Calu3 (cell line): ENCODE measurements at regions not wholly inside any gene's neighbourhood (a gene's known extent, or its start where the extent isn't known, plus 50 kb on each side); places are given as distances from the start of the nearest gene placed in this dataset.
"Not testable (repeated sequence)": the region's sequence is repeated elsewhere in the genome, so short reads cannot be mapped to it uniquely, and the experiment has no call there.

ENCODE experiments used
- BruUV-seq: library from RNA; stranded (reverse); fragments of 400-500 nt; replicated peaks from 2 replicates; lab custom pipeline; 2021; lab: Mats Ljungman, UMichigan
- CTCF ChIA-PET: fragments of 300-600 bp; sonication (Branson Sonifier 250); formaldehyde crosslinking; loops from one replicate; lab custom pipeline; 2022; ENCODE audit warnings: antibody characterized with exemption; lab: Charles Lee
- DNase-seq: peaks from one replicate; pipeline ENCODE4 v3.0.0; 2022
- H3K27ac Mint-ChIP-seq: one replicate; pipeline ENCODE4 v1.8.0; 2022; ENCODE audit warnings: mixed read lengths; ENCODE audit not compliant: unreplicated experiment
- H3K27me3 Mint-ChIP-seq: one replicate; pipeline ENCODE4 v1.8.0; 2022; ENCODE audit warnings: mixed read lengths; ENCODE audit not compliant: unreplicated experiment
- H3K36me3 Mint-ChIP-seq: one replicate; pipeline ENCODE4 v1.8.0; 2022; ENCODE audit warnings: mild to moderate bottlenecking, moderate library complexity, mixed read lengths; ENCODE audit not compliant: insufficient read depth, unreplicated experiment
- H3K4me1 Mint-ChIP-seq: one replicate; pipeline ENCODE4 v1.8.0; 2022; ENCODE audit warnings: mild to moderate bottlenecking, low read depth, mixed read lengths; ENCODE audit not compliant: unreplicated experiment
- H3K4me3 Mint-ChIP-seq: one replicate; pipeline ENCODE4 v1.8.0; 2022; ENCODE audit warnings: mild to moderate bottlenecking, low read depth, moderate library complexity, mixed read lengths; ENCODE audit not compliant: unreplicated experiment
- H3K9me3 Mint-ChIP-seq: one replicate; pipeline ENCODE4 v1.8.0; 2022; ENCODE audit warnings: low read depth, mixed read lengths; ENCODE audit not compliant: unreplicated experiment
- intact Hi-C: fragments of 100-400 bp; cut with micrococcal nuclease; formaldehyde crosslinking; loops from one replicate; pipeline ENCODE4 v1.10.0; 2022; ENCODE audit not compliant: unreplicated experiment
- TF ChIP-seq, protein P1 (sequence below): fragments of 200-600 bp; IDR thresholded peaks from one replicate; pipeline ENCODE4 v1.8.0; 2022; ENCODE audit warnings: antibody characterized with exemption; ENCODE audit not compliant: unreplicated experiment

DNA sequence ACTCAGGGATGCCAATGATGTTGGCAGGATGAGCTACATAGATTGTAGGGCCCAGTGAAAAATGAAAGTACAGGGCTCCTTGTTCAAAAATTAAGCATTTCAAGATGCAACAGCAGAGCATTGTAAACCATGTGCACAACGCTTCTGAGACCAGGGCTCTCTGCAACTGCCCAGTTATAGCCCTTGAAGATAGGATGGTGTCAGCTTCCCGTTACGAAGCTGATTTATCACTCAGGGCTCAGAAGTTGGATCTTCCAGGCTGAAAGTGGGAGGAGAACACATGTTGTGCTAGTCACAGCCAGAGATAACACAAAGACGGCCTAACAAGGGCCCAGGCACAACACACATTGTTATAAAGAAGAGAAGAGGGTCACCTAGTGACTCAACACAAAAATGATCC lies 466.7 kb downstream of the TUBA3C start:
- BruUV-seq: no TSS peak
- DNase-seq: no peak
- TF ChIP-seq, protein P1, sequence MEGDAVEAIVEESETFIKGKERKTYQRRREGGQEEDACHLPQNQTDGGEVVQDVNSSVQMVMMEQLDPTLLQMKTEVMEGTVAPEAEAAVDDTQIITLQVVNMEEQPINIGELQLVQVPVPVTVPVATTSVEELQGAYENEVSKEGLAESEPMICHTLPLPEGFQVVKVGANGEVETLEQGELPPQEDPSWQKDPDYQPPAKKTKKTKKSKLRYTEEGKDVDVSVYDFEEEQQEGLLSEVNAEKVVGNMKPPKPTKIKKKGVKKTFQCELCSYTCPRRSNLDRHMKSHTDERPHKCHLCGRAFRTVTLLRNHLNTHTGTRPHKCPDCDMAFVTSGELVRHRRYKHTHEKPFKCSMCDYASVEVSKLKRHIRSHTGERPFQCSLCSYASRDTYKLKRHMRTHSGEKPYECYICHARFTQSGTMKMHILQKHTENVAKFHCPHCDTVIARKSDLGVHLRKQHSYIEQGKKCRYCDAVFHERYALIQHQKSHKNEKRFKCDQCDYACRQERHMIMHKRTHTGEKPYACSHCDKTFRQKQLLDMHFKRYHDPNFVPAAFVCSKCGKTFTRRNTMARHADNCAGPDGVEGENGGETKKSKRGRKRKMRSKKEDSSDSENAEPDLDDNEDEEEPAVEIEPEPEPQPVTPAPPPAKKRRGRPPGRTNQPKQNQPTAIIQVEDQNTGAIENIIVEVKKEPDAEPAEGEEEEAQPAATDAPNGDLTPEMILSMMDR: no peak
- H3K27me3 Mint-ChIP-seq: no peaks in the 10 kb centered on the region
- peaks cover 5% of the 10 kb centered on the region for H3K9me3 Mint-ChIP-seq
- no peaks in the 10 kb centered on the region for H3K4me1 Mint-ChIP-seq
- intact Hi-C loops: no loop called here
- no peak overlapping the region for H3K27ac Mint-ChIP-seq
- CTCF ChIA-PET: no interaction called here
- no peaks in the 10 kb centered on the region for H3K36me3 Mint-ChIP-seq
- no peak overlapping the region for H3K4me3 Mint-ChIP-seq

GRCh38 chr13:18710673-18711072 lies 471.0 kb downstream of the TUBA3C start:
- H3K36me3 Mint-ChIP-seq, DNase-seq, H3K4me1 Mint-ChIP-seq, CTCF ChIA-PET, intact Hi-C loops, H3K4me3 Mint-ChIP-seq, BruUV-seq, H3K27me3 Mint-ChIP-seq, H3K27ac Mint-ChIP-seq: not testable (repeated sequence)
- peaks cover 10% of the 10 kb centered on the region for H3K9me3 Mint-ChIP-seq

DNA sequence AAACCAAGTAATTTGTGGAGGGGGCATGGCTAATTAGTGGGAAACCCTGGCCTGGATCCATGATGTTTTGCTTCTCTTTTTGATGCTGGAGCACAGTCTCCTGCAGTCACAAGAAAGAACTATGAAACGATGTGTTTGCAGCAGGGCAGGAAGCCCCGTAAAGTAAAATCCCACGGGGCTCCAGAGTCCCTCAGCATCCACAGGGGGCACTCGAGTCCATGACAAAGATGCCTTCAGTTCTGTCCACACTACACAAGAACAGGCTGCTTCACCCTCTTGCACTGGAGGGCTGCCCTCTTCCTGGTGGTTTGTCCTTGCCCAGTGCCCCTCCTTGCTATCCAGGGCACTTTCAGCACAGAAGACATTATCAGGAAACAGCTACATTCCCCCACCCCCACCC lies 475.1 kb downstream of the TUBA3C start:
- H3K27me3 Mint-ChIP-seq, H3K27ac Mint-ChIP-seq, BruUV-seq, H3K4me3 Mint-ChIP-seq, intact Hi-C loops, H3K36me3 Mint-ChIP-seq, DNase-seq, H3K4me1 Mint-ChIP-seq, H3K9me3 Mint-ChIP-seq: not testable (repeated sequence)
- CTCF ChIA-PET: interaction anchor here (0.7 kb wide), 1 partner anchor 385 kb away, joined by 3 read pairs; no protein-coding TSS in a partner anchor

- CTCF ChIA-PET, H3K9me3 Mint-ChIP-seq, H3K4me3 Mint-ChIP-seq, H3K27ac Mint-ChIP-seq, H3K4me1 Mint-ChIP-seq, H3K27me3 Mint-ChIP-seq, DNase-seq, H3K36me3 Mint-ChIP-seq, intact Hi-C loops, BruUV-seq: not testable (repeated sequence)
Measured at GRCh38 chr13:18702464-18703247, 479.0 kb downstream of the TUBA3C start.

DNA sequence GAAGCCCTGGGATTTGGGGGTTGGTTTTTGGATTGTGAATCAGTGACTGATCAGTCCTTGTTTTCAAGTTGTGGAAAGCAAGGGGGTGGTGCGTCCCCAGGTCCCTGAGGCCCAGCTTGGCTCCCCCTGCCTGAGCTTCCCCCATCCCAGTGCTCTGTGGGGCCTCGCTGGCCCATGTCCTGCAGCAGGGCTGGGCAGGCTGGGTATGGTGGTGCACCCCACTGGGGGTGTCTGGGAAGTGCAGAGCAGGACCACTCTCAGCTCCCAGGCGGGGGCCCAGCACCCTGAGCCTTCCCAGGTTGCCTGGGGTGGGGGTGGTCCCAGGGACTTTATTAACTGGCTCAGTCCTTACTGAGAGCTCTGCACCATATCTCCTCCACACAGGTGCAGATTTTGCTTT lies 483.3 kb downstream of the TUBA3C start:
- H3K4me3 Mint-ChIP-seq, H3K9me3 Mint-ChIP-seq, H3K27me3 Mint-ChIP-seq, H3K4me1 Mint-ChIP-seq, H3K27ac Mint-ChIP-seq, CTCF ChIA-PET, BruUV-seq, DNase-seq, H3K36me3 Mint-ChIP-seq, intact Hi-C loops: not testable (repeated sequence)

DNA sequence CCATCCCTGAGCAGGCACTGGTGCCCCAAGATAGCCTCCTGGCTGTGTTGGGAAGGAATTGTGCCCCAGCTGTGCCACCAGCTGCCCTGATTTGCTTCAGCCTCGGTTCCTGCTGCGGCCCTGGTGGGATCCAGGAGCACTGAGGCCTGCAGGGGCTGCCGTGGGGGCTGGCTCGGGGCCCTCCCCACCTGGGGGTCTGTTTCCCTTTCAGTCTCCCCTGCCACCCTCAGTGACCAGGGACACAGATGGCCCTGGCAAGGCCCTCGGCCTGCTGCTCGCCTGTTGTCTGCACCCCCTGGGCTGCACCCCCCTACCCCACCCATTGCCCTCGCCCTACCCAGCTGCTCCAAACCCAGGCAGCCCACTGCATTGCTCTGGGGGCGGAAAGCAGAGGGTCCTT lies 483.8 kb downstream of the TUBA3C start:
- BruUV-seq, H3K27me3 Mint-ChIP-seq, DNase-seq, H3K36me3 Mint-ChIP-seq, intact Hi-C loops, CTCF ChIA-PET, H3K4me1 Mint-ChIP-seq, H3K4me3 Mint-ChIP-seq, H3K9me3 Mint-ChIP-seq, H3K27ac Mint-ChIP-seq: not testable (repeated sequence)

- BruUV-seq, CTCF ChIA-PET, H3K9me3 Mint-ChIP-seq, intact Hi-C loops, H3K27me3 Mint-ChIP-seq, H3K36me3 Mint-ChIP-seq, H3K4me1 Mint-ChIP-seq, DNase-seq, H3K4me3 Mint-ChIP-seq, H3K27ac Mint-ChIP-seq: not testable (repeated sequence)
Measured at GRCh38 chr13:18697221-18697620, 484.4 kb downstream of the TUBA3C start.

GRCh38 chr13:18677403-18677802 lies 504.2 kb downstream of the TUBA3C start:
- H3K4me1 Mint-ChIP-seq, H3K36me3 Mint-ChIP-seq, H3K27ac Mint-ChIP-seq, DNase-seq, CTCF ChIA-PET, intact Hi-C loops, H3K27me3 Mint-ChIP-seq, BruUV-seq, H3K4me3 Mint-ChIP-seq, H3K9me3 Mint-ChIP-seq: not testable (repeated sequence)

- H3K4me3 Mint-ChIP-seq, H3K9me3 Mint-ChIP-seq, H3K36me3 Mint-ChIP-seq, BruUV-seq, H3K27ac Mint-ChIP-seq, intact Hi-C loops, DNase-seq, H3K27me3 Mint-ChIP-seq, CTCF ChIA-PET, H3K4me1 Mint-ChIP-seq: not testable (repeated sequence)
Measured at GRCh38 chr13:18675268-18675667, 506.4 kb downstream of the TUBA3C start.
